NCI-H82 treated with DMSO at 0.1 percent for 48 hours (cell line): ENCODE measurements at regions not wholly inside any gene's neighbourhood (a gene's known extent, or its start where the extent isn't known, plus 50 kb on each side); places are given as distances from the start of the nearest gene placed in this dataset.

Source experiments
- DNase-seq: peaks from one replicate; lab custom pipeline; 2025; ENCODE audit not compliant: unreplicated experiment; lab: John Stamatoyannopoulos, UW

DNA sequence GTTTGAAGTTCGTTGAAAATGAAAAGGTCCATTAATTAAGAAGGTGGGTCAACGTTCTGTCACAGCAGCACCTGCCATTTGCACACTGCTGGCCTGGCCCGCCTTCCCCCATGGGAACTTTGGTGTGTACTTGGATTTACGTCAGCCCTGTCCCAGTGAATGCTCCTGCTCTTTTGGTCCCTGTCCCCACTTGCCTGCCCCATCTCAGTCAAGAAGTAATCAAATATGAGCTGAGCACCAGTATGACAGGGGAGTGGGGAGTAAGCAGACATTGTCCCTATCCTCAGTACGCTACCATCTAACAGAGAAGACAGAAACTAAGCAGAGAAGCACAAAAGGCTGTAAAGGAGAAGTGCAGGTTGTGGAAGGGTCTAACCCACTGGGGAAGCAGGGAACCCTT, 65.1 kb downstream of the SLC4A3 start:
- DNase-seq = no peak

DNA sequence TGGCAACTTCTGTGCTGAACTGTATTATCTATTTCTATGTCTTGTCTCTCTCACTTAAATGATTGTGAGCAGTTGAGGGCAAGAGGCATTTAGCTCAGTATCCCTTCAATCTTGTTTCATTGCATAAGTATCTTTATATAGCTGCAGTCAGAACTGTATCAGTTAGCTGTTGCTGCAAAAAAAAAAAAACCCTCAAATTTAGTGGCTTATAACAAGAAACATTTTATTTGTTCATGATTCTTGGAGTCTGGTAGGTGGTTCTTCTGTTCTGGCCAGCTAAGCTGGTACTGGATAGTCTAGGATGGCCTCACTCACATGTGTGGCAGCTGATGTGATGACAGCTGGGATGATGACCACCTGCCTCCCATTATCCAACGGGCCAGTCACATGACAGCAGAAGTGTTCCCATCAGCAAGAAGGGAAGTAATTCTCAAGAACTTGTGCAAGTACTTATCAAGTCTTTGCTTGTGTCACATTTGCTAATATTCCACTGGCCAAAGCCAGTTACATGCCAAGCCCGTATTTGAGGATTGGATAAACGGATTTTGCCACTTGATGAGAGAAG, 67.8 kb downstream of the SLC4A3 start:
- no peak for DNase-seq

DNA sequence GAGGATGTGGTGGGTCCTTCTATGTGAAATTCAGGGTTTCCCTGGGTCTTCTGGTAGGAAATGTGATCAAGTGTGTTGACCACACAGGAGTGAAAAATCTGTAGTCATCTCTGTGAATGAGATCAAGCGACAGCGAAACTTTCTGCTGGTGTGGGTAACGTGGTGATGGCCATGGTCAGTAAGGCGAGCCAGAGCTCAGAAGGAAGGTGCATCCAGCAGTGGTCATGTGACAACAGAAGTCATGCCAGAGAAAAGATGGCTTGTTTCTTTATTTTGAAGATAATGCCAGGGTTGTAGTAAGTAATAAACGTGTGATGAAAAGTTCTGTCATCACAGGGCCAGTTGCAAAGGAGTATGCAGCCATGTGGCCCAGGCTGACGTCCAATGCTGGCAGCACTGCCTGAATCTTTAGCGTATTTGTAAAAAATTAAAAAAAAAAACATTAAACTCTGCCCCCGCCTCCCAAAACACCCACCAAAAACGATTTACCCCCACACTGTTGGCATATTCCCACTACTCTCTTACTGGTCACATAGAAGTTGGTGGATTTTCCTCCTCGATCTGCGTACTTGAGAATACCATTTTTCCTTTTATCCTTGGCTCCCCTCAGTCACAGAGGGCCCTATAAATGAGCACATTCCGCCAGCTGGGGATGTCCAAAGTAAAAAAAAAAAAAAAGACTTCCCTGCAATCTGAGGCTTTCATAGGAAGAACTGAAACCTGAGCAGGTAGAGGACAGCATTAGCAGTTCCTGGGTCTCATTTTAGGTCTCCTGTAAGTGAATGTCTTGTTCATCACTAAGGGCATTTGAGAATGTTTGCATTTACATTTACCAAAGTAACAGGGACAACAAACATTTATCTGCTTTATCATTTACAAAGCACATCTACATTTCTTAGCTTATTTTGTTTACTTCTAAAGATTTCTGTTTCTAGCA, 70.6 kb downstream of the SLC4A3 start:
- DNase-seq = no peak

DNA sequence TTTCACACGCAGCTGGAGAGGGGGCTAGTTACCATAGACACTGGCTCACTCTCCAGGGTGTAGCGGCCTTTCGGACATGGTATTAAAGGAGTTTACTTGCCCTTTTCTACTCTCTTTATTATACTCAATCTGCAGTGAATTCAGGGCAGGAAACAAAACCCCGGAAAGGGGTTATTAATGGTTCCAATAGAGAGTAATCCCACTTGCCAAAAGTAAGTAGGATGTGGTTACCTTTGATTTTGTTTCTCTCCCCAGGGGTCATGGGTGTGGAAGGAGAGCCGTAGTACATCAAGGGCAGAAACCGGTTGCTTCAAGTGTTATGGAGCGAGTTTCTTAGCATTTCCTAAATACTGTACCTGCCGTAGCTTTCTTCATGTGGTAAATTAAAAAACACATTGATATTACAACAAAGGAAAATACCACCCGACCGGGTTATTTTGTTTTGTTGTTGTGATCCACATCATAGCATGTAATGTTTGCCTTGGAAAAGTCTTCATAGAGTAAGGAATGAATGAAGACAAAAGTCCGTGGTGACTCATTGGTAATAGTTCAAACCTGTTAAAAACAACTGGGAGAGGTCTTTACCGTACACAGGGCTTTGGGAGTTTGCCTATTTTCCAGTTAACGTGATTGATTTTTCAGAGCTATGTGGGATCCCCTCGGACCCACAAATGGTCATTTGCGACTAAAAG, 71.5 kb downstream of the SLC4A3 start:
- DNase-seq = no peak

DNA sequence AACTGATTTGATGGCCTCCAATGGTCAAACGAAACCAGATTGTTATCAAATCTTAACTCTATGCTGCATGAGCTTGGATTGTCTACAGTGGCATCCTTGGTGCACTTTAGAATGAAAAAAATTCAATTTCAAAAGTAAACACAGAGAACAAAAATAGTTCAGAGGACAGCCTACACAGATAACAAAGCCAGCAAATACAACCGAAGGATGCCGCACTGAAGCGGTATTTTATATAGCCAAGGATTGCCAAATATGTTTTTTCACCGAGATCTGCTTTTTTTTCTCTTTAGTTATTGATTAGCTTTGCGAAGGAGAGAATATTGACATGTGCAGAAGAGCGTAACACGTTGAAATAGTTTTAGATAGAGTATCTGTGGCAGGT, 72.0 kb downstream of the SLC4A3 start:
- DNase-seq = no peak

DNA sequence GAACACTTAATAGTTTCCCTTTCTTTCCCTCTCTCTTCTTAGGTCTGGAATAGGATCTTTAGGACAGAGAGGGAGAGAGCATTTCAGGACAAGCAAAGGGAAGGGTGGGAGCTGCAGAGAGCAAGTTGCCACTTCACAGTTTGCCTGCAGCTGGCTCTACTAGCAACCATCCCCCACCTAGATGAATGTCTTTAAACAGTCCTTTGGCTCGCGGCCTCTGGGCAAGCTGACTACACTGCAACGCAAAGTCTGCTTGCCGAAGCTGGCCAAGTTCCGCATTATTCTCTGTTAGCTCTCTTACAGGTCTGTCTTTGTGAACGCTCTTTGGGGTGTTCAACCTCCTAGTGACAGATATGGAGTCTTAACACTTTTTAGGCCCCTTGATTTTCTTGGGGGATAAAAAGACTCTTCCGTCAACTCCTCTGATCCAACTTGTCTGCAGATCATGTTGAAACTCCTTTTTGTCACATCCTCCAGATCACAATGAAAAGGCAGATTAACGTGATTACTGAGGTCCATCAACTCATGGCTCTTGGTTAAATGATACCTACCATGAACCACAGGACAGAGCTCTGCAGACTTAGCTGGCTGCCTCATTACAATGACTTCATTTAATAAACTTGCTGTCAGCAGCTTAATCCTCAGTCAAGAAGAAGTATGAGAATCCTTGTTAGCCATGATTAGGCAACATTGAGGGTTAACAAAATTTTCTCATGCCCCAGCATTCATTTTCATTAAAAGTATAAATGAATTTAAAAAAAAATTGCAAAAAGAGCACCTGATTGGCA, 74.6 kb downstream of the SLC4A3 start:
- no peak for DNase-seq

DNA sequence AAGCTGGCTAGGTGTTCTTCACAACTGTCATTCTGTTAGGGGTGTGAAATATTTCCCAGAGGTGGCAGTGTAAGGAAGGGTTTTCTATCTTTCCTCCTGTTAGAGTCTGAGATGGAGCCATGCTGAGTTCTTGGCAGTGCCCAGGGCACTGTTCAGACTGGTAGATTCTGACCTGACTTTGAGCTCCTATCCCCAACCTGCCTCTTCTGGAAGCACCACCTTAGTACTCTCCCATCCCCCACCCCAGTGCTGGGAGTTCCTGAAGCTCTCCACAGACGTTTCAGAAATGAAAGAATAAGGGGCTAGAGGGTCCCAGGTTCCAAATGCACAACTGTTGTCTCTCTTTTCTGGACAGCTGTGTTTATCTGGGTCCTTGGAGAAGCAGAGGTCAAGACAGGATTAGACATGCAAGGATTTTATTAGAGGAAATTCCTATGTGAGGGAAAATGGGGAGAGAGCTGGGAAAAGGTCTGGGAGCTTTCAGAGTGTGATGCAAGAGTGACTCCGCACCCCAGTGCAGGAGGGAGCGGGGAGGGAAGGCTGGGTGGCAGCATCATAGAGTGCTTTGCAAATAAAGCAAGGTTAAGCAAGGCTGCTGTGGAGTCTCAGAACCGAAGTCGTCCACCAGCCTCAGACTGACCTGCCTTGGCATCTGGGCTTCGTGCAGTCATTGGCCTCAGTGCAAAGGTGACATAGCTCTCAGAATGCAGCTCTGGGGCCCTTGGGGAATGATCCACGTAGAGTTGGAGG, 75.5 kb downstream of the SLC4A3 start:
- DNase-seq = no peak

DNA sequence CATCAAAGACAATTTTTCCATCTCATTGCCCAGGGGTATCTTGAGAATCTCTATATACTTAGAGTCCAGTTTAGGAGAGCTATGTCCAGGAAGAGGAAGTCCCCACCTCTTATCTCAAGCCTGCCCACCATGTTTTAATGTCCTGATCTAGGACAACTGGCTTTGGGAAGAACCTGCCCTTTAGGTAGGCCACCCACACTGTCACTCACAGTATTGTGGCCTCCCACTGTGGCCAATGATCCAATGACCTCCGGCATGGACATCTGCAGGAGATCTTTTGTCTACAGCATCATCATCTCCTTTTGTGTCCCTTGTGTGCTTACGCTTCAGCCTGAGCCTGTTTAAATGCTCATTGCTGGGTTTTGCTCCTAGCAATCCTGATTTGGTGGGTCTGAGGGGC, 77.4 kb downstream of the SLC4A3 start:
- no peak for DNase-seq

DNA sequence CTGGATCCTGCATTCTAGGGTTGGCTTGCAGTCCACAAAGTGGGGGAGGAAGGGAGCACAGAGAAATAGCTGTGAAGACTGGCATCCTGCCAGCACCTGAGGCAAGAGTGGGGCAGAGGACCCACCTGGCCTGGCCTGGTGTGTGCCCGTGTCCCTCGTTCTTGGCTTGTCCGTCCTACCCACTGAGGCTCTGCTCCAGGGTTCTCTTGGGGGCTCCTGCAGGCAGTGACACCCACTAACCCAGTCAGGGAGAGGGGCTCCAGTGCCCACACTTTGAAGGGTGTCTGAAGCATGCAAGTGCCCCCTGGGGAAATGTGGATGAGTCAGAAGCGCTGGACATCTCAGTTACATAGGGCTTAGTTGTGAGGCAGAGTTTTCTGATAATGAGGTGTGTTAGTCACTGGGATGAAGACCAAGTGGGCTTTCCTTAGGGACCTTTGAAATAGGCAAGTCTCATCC, 79.4 kb downstream of the SLC4A3 start:
- DNase-seq = no peak

DNA sequence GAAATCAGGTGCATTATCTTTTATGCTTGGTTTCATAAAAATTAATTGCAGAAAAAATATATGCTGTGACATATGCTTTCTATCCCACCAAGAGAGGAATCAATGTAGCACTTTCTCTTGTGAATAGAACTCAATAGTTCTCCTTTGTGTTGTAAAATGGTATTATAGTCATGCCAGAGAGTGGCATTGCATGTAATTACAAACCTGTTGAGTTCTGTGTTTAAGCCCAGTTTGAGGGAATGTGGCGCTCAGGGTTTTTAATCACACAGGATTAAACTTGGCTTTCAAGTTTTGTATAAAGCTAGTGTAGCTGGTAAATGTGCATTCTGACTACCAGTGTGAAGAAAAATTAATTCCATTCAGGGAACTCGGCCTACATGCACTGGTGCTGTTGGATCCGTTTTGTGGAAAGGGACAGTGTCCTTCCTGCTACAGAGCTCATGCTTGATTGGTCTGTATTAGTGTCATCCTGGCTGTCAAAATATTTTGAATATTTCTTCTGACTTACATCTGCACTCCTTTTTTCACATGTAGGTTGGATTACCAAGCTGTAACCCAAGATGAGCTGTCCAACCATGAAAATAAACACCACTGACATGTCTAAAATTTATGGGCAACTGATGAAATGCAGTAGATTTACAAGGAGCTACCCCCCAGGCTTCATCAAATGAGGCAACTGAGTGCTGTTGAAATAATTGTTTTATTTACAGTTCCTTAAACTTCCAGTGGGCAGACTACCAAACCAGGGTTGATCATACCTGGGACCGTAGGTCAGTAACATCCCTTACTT, 80.3 kb downstream of the SLC4A3 start:
- no peak for DNase-seq

DNA sequence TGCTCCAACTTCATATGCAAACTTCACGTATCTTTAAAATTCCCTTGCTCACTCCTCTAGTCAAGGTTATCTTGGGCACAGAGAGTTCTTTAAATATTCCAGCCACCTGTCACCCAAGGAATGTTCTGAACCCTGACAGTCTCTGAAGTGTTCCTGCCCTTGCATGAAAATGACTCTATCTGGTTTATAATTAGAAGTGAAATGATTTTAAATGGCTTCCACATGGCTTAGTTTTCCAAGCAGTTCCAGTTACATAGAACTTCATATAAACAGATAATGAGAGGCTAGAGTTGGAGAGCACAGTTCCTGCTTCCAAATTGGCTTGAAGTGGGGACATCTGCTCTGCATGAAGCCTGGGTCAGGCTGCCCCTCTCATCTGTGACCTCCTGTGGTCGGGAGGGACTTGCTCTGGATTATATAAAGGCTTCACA, 81.9 kb downstream of the SLC4A3 start:
- DNase-seq = no peak

DNA sequence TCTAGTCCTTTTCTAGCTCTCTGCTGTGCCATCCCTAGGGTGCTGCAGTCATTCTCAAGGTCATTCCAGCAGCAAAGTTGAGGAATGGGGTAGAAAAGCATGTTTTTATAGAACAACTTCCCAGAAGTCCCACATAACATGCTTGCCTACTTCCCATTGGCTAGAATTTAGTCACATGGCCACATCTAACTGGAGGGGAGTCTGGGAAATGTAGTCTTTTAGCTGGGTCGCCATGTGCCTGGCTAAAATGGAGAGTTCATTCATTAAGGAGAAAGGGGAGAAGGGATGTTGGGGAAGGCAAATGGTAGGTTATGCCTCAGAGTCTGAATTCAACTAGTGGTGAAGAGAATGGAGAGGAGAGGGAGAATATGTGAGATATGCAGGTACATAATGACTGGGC, 85.7 kb downstream of the SLC4A3 start:
- peak; percentile 50 for DNase-seq

DNA sequence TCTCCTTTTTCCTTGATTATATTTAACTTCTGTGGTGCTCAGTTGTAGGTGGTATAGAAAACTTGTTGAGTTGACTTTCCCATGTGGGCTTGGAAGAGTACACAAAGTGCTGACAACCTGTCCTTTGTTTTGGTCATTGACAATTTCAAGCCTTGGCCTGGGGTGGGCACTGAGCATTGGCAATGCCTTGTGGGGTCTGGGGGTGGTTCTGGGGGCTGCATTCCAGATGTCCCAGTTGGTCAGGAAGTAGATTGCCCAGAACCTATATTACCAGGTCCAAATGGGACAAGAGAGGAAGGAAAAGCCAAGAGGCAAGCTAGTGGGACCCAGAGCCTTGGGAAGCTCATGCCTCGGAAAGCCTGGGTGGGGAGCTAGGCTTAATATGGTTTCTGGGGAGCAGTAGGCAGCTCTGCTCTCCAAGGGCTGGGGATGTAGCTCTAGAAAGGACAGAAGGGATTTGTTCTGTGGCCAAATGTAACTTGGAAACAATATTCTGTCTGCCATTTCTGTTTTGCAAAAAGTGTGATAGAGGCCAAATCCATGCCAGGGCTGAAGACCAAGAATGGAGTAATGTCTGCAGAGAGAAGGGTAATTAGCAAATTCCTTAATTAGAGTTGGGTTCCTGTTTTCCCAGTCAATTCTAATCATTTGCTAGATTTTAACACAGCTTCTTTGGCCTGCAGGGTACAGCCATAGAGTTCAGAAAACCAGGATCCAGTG, 87.4 kb downstream of the SLC4A3 start:
- DNase-seq = no peak

DNA sequence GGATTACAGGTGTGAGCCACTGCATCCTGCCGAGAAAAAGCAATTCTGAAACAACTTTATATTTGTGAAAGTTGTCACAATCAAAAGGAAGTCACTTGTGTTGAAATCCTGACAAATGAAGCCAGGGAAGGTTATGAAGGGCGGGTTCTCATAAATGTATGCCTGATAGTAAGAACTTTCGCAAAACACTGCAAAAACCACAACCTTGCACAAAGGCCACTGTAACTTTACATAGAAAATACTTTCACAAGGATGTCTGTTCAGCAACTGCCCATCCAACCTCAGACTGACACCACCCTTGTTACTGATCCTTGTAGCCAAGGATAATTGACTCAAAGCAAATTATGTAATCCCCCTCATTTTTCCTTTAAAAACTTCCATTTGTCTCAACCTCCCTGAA, 90.6 kb downstream of the SLC4A3 start:
- no peak for DNase-seq

DNA sequence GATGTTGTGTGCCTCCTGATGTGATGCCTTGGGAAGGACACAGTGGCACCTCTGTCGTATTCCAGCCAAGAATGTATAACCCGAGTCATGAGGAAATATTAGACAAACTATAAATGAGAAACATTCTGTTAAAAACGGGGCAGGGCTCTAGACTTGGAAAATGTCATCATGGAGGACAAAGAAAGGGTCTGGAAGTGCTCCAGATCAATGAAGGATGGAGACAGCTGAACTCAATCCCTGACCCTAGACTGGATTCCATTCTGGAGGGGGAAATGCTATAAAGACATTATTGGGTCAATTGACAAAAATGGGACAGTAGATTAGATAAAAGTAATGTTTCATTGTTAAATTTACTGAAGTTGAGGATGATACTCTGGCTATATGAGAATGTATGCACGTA, 92.1 kb downstream of the SLC4A3 start:
- DNase-seq = no peak

DNA sequence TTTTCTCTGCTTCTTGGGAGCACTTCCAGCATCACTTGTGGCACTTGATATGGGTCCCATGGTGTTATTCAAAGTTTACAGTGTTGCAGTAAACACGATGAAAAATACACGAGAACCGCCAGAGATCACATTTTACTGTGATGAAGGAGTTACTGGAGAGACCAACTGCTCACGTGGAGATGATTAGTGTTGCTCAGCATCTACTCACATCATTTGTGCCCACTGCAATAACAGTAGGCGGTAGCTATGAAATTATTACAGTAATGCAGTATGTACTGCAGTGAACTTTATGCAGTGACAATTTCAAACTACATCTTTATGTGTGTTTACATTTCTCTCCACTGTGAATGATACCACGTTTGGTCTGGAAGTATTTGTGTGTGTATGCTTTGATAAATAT, 93.5 kb downstream of the SLC4A3 start:
- no peak for DNase-seq

DNA sequence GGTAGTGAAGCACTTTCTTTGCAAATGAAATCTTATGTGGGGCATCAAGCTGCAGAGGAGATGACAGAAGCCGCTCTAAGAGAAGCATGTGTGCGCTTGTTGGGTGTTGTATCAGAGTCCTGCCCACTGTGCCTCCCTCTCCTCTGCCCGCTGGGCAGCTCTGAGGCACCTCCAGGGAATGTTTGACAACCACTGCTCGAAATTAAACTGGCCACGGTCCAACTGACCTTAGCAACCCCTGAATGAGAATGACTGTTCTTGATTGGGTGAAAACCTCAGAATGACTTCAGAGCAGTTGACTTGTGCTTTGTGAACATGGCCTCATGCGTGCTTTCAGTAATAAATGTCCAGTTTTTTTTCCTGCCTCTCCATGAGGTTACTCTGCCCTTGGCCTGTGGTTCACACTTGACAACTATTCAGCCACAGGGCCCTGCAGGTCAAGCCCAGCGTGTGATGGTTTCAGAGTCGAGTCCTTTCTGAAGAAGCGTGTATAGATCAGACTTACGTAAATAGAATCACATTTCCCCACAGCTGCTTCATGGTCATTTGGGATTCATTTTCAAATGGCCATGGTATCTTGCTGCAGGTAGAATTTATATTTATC, 94.9 kb downstream of the SLC4A3 start:
- DNase-seq = no peak

DNA sequence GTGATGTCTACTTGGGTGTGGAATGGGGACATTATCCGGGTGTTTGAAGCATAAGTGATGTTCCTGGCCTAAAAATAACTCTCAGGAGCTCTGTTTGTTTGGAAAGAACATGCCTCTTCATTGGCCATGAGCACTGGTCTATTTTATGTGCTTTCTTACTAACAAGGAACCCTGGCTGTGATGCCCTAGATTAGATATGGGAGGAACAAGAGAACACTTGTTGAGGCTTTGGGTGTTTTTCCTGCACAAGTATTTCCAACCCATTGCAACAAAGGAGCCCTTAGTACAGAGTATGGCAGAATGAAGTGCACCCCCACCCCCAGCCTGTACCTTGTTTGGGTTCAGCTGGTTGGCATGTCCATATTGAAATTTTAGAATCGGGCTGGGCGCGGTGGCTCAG, 95.9 kb downstream of the SLC4A3 start:
- no peak for DNase-seq

DNA sequence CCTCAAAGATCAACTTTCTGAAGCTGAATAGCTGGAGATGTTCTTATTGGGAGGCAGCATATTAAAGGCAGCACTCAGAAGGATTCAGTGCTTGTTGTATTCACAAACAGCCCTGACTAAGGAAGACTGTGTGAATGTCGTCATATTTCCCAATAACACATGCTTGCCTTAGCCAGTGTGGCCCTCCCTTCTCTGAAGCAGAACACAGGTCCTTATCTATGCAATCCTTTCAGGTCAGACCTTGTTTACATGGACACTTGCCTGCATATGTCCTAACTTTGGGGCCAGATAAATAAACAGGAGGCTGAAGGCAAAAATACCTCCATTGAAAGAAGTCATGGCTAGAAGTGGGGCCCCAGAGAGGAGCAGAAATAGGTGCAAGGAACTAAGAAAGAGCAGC, 97.2 kb downstream of the SLC4A3 start:
- no peak for DNase-seq
